Loucy (cell line): ENCODE measurements at regions not wholly inside any gene's neighbourhood (a gene's known extent, or its start where the extent isn't known, plus 50 kb on each side); places are given as distances from the start of the nearest gene placed in this dataset.

ENCODE experiments used
- EZH2phosphoT487 ChIP-seq: fragments of 200-600 bp; IDR thresholded peaks from 2 replicates; pipeline ENCODE4 v1.6.1; 2018; ENCODE audit warnings: antibody characterized with exemption, mild to moderate bottlenecking, moderate library complexity, borderline replicate concordance
- TF ChIP-seq, protein P1 (sequence below): fragments of 200-600 bp; sonication (generic); conservative IDR thresholded peaks from 2 replicates; pipeline ENCODE4 v1.5.1; 2014; ENCODE audit warnings: mild to moderate bottlenecking, antibody characterized with exemption, low read length

DNA sequence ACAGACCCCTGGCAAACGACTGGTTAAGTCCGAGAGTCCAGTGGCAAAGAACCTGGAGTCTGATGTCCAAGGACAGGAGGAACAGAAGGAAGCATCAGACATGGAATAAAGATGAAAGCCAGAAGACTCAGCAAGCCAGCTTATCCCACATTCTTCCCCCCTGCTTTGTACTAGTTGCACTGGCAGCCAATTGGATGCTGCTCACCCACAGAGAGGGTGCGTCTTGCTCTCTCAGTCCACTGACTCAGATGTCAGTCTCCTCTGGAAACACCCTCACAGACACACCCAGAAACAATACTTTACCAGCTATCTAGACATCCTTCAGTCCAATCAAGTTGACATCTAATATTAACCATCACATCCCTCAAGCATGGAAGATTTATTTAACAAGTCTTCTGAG is 1265.8 kb upstream of the CNTN5 start:
- TF ChIP-seq, protein P1, sequence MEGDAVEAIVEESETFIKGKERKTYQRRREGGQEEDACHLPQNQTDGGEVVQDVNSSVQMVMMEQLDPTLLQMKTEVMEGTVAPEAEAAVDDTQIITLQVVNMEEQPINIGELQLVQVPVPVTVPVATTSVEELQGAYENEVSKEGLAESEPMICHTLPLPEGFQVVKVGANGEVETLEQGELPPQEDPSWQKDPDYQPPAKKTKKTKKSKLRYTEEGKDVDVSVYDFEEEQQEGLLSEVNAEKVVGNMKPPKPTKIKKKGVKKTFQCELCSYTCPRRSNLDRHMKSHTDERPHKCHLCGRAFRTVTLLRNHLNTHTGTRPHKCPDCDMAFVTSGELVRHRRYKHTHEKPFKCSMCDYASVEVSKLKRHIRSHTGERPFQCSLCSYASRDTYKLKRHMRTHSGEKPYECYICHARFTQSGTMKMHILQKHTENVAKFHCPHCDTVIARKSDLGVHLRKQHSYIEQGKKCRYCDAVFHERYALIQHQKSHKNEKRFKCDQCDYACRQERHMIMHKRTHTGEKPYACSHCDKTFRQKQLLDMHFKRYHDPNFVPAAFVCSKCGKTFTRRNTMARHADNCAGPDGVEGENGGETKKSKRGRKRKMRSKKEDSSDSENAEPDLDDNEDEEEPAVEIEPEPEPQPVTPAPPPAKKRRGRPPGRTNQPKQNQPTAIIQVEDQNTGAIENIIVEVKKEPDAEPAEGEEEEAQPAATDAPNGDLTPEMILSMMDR, result no peak
- no peak for TF ChIP-seq EZH2phosphoT487
